UCSD-AML1 (cell line): ENCODE measurements at regions not wholly inside any gene's neighbourhood (a gene's known extent, or its start where the extent isn't known, plus 50 kb on each side); places are given as distances from the start of the nearest gene placed in this dataset.
"Not testable (repeated sequence)": the region's sequence is repeated elsewhere in the genome, so short reads cannot be mapped to it uniquely, and the experiment has no call there.

Source experiments
- DNase-seq: peaks from one replicate; lab custom pipeline; 2025; ENCODE audit not compliant: unreplicated experiment; lab: John Stamatoyannopoulos, UW

GRCh38 chr5:114148253-114148652 is 213.6 kb upstream of the KCNN2 start:
- no peak for DNase-seq

- DNase-seq: not testable (repeated sequence)
Observed at GRCh38 chr5:114148728-114149127, 213.1 kb upstream of the KCNN2 start.

GRCh38 chr5:114152656-114153360 is 209.1 kb upstream of the KCNN2 start:
- no peak for DNase-seq

GRCh38 chr5:114153392-114153791 is 208.5 kb upstream of the KCNN2 start:
- no peak for DNase-seq

GRCh38 chr5:114153833-114154232 is 208.0 kb upstream of the KCNN2 start:
- DNase-seq: no peak

GRCh38 chr5:114166081-114166480 is 195.8 kb upstream of the KCNN2 start:
- DNase-seq: no peak

- DNase-seq: no peak
Observed at GRCh38 chr5:114174131-114174530, 187.7 kb upstream of the KCNN2 start.

- DNase-seq: no peak
Observed at GRCh38 chr5:114174837-114175236, 187.0 kb upstream of the KCNN2 start.

GRCh38 chr5:114176356-114176755 is 185.5 kb upstream of the KCNN2 start:
- no peak for DNase-seq

GRCh38 chr5:114179134-114179533 is 182.7 kb upstream of the KCNN2 start:
- DNase-seq: no peak

GRCh38 chr5:114184006-114184405 is 177.9 kb upstream of the KCNN2 start:
- no peak for DNase-seq

GRCh38 chr5:114185274-114185673 is 176.6 kb upstream of the KCNN2 start:
- DNase-seq: no peak

- DNase-seq: no peak
Observed at GRCh38 chr5:114191441-114191840, 170.4 kb upstream of the KCNN2 start.

- no peak for DNase-seq
Observed at GRCh38 chr5:114192108-114192507, 169.8 kb upstream of the KCNN2 start.

GRCh38 chr5:114201332-114201731 is 160.5 kb upstream of the KCNN2 start:
- no peak for DNase-seq

GRCh38 chr5:114204923-114205322 is 156.9 kb upstream of the KCNN2 start:
- DNase-seq: no peak

GRCh38 chr5:114206640-114207039 is 155.2 kb upstream of the KCNN2 start:
- DNase-seq: no peak

- DNase-seq: no peak
Observed at GRCh38 chr5:114207615-114208014, 154.3 kb upstream of the KCNN2 start.

GRCh38 chr5:114208120-114208519 is 153.8 kb upstream of the KCNN2 start:
- DNase-seq: no peak

GRCh38 chr5:114208588-114208987 is 153.3 kb upstream of the KCNN2 start:
- no peak for DNase-seq

GRCh38 chr5:114210662-114211061 is 151.2 kb upstream of the KCNN2 start:
- no peak for DNase-seq

GRCh38 chr5:114221807-114222206 is 140.1 kb upstream of the KCNN2 start:
- no peak for DNase-seq

GRCh38 chr5:114223866-114224265 is 138.0 kb upstream of the KCNN2 start:
- no peak for DNase-seq
